Left ventricle myocardium inferior (tissue), 1 donor: ENCODE measurements at regions not wholly inside any gene's neighbourhood (a gene's known extent, or its start where the extent isn't known, plus 50 kb on each side); places are given as distances from the start of the nearest gene placed in this dataset.

Experiments
- DNase-seq: peaks from one replicate; pipeline ENCODE4 v3.0.0-alpha.2; 2020
- H3K27ac ChIP-seq: fragments of 200-600 bp; replicated peaks from 2 replicates; pipeline ENCODE4 v1.8.0; 2021
- H3K27me3 ChIP-seq: fragments of 200-600 bp; 2 replicates; pipeline ENCODE4 v1.8.0; 2021; ENCODE audit warnings: low read depth
- H3K36me3 ChIP-seq: fragments of 200-600 bp; 2 replicates; pipeline ENCODE4 v1.8.0; 2021
- H3K4me1 ChIP-seq: fragments of 200-600 bp; 2 replicates; pipeline ENCODE4 v1.8.0; 2021
- H3K4me3 ChIP-seq: fragments of 200-600 bp; 2 replicates; pipeline ENCODE4 v1.8.0; 2021; ENCODE audit warnings: mild to moderate bottlenecking, moderate library complexity
- H3K9me3 ChIP-seq: fragments of 200-600 bp; replicated peaks from 2 replicates; pipeline ENCODE4 v1.8.0; 2021
- CTCF ChIP-seq: fragments of 200-600 bp; IDR thresholded peaks from 2 replicates; pipeline ENCODE4 v1.8.0; 2021; ENCODE audit warnings: antibody characterized with exemption, mild to moderate bottlenecking, borderline replicate concordance
- intact Hi-C: fragments of 100-400 bp; cut with micrococcal nuclease; formaldehyde crosslinking; loops from one replicate; pipeline ENCODE4 v1.11.0; 2022
- donor health status: DM: no; HTN: yes; CAD: no; lungs with severe emphysema.

DNA sequence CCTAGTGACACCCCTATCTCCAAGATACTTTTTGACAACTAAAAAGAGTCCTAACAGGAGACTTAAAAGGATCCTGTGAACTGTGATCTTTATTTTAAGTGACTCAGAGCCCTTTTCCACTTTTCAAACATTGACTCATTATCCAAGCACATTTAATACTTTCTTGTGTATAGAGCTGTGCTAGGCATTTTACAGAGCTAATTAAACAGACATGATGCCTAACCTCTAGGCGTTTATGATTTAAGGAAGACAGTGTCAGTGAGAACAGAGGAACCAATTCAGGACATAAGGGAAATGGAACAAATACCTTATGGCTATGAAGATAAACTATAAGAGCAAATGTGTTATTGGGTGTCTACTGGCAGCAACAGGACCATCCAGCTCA lies 282.6 kb downstream of the TPBG start:
- Histone ChIP-seq H3K4me3 (no peak overlapping the region), H3K4me1 (no peaks in the 10 kb centered on the region), H3K27me3 (no peaks in the 10 kb centered on the region), H3K36me3 (no peaks in the 10 kb centered on the region), H3K9me3 (peaks cover 11% of the 10 kb centered on the region), H3K27ac (peak overlapping the region; percentile 37)
- no peak for TF ChIP-seq CTCF
- intact Hi-C loops = no loop called here
- no peak for DNase-seq

GRCh38 chr6:82651845-82652335 lies 288.3 kb downstream of the TPBG start:
- Histone ChIP-seq H3K4me3 (no peak overlapping the region), H3K4me1 (no peaks in the 10 kb centered on the region), H3K27ac (no peak overlapping the region), H3K9me3 (peaks cover 7% of the 10 kb centered on the region), H3K27me3 (no peaks in the 10 kb centered on the region), H3K36me3 (no peaks in the 10 kb centered on the region)
- no peak for DNase-seq
- intact Hi-C loops = no loop called here
- no peak for TF ChIP-seq CTCF

DNA sequence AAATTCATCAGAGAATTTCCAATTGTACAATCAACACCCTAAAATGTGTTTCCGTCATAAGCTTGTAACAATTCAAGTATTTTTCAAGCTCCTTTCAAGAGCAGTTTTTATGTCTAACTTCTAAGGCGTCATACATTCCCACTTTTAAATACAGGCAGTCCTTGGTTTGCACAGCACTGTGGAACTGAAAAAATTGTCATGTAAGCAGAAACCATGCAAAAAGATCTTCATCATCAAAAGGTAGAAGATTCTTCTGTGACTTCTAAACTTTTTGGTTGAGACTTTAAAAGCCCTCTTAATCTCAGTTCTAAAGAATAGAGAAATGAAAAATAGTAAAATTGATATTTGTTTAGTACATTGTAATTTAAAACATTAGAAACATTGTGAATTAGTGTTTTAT lies 315.6 kb downstream of the TPBG start:
- intact Hi-C loops = no loop called here
- no peak overlapping the region for H3K27ac ChIP-seq
- no peak for TF ChIP-seq CTCF
- H3K27me3 ChIP-seq = no peaks in the 10 kb centered on the region
- no peak for DNase-seq
- H3K36me3 ChIP-seq = no peaks in the 10 kb centered on the region
- no peak overlapping the region for H3K4me3 ChIP-seq
- H3K9me3 ChIP-seq = peaks cover 51% of the 10 kb centered on the region
- H3K4me1 ChIP-seq = no peaks in the 10 kb centered on the region

GRCh38 chr6:82680192-82680591 lies 316.6 kb downstream of the TPBG start:
- Histone ChIP-seq H3K27ac (no peak overlapping the region), H3K27me3 (no peaks in the 10 kb centered on the region), H3K4me1 (no peaks in the 10 kb centered on the region), H3K4me3 (no peak overlapping the region), H3K9me3 (peaks cover 41% of the 10 kb centered on the region), H3K36me3 (no peaks in the 10 kb centered on the region)
- no peak for TF ChIP-seq CTCF
- no peak for DNase-seq
- intact Hi-C loops = no loop called here

DNA sequence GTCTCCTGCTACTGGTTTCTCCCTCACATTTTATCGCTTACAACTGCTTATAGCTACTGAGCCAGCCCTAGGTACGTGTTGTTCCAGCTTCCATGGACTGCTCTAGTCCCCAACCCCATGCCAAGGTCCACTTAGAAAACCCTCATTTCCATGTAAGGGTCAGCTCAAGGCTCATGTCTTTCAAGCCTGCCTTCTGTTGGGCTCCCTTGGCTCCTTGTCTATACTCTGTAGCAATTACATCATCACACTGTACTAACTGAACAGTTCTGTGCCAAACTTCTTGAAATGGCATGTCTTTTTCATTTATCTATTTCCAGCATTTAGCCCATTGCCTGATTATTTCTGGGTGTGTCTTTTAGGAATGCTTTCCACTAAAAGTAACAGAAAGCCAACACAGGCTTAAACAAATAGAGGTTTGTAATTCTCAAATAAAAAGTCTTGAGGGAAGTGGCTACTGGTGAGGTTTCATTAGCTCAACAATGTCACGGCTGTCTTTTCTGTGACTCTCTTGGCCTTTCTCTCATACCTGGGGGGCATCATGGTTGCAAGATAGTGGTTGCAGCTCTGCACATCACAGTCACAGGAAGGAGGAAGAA lies 317.6 kb downstream of the TPBG start:
- Histone ChIP-seq H3K4me3 (no peak overlapping the region), H3K27me3 (no peaks in the 10 kb centered on the region), H3K27ac (no peak overlapping the region), H3K36me3 (no peaks in the 10 kb centered on the region), H3K9me3 (peaks cover 31% of the 10 kb centered on the region), H3K4me1 (no peaks in the 10 kb centered on the region)
- TF ChIP-seq CTCF = no peak
- intact Hi-C loops = no loop called here
- DNase-seq = no peak

DNA sequence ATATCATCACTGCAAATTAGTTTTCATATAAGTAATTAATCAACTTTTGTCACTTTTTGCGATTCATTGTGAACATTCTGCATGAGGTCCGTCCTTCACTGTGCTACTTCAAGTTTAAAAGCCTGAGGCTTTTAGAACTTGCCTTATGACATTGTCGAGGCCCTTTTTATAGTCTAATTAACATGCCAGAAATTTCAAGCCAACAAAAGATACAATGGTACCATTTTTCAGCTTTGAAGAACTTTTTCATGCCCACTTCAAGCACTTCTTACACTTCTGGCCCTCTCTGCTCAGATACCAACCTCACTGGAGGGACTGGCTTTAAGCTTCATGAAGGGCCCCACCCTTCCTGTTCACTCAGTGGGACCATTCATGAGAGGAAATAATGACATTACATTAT lies 323.1 kb downstream of the TPBG start:
- H3K4me1 ChIP-seq = no peaks in the 10 kb centered on the region

More for the DNA sequence above, 323.1 kb downstream of the TPBG start:
- intact Hi-C loops = no loop called here
- H3K27me3 ChIP-seq = no peaks in the 10 kb centered on the region
- H3K9me3 ChIP-seq = no peaks in the 10 kb centered on the region
- no peak for DNase-seq
- H3K4me3 ChIP-seq = no peak overlapping the region
- no peaks in the 10 kb centered on the region for H3K36me3 ChIP-seq
- H3K27ac ChIP-seq = no peak overlapping the region
- no peak for TF ChIP-seq CTCF
